Large intestine (tissue), 3 donors: ENCODE measurements at regions not wholly inside any gene's neighbourhood (a gene's known extent, or its start where the extent isn't known, plus 50 kb on each side); places are given as distances from the start of the nearest gene placed in this dataset.
"Not testable (repeated sequence)": the region's sequence is repeated elsewhere in the genome, so short reads cannot be mapped to it uniquely, and the experiment has no call there.

Experiments used
- DNase-seq, 2 donors: peaks; one replicate each; pipeline versions ENCODE4 v3.0.0 to v3.0.0-alpha.2; 2013
- H3K27ac ChIP-seq: one replicate; pipeline ENCODE4 v1.5.1; 2013; ENCODE audit warnings: low read length
- H3K27me3 ChIP-seq: 2 replicates; pipeline ENCODE4 v1.6.1; 2013; ENCODE audit warnings: low read length; ENCODE audit not compliant: control insufficient read depth, insufficient read depth
- H3K36me3 ChIP-seq: 2 replicates; pipeline ENCODE4 v1.6.1; 2013; ENCODE audit warnings: low read length; ENCODE audit not compliant: control insufficient read depth, insufficient read depth
- H3K4me1 ChIP-seq: one replicate; pipeline ENCODE4 v1.6.1; 2013; ENCODE audit warnings: low read length; ENCODE audit not compliant: control insufficient read depth, insufficient read depth
- H3K4me3 ChIP-seq: one replicate; pipeline ENCODE4 v1.5.1; 2013; ENCODE audit warnings: low read length
- H3K9me3 ChIP-seq: one replicate; pipeline ENCODE4 v1.6.1; 2013; ENCODE audit warnings: mild to moderate bottlenecking, low read depth, low read length, moderate library complexity; ENCODE audit not compliant: control insufficient read depth
- WGBS: methylation state at CpG from one replicate; pipeline ENCODE4 v1.1.5; 2013; ENCODE audit warnings: low lambda C conversion rate; ENCODE audit not compliant: insufficient coverage; 5-methylcytosine and 5-hydroxymethylcytosine counted together

GRCh38 chrX:142898164-142898563, 127.6 kb upstream of the SPANXN4 start:
- H3K4me3 ChIP-seq, result no peak overlapping the region
- no peak overlapping the region for H3K27ac ChIP-seq
- H3K9me3 ChIP-seq, result no peaks in the 10 kb centered on the region
- H3K27me3 ChIP-seq, result no peaks in the 10 kb centered on the region
- no peaks in the 10 kb centered on the region for H3K36me3 ChIP-seq
- WGBS, result no CpG with 5 or more reads among the region's 1 CpG
- H3K4me1 ChIP-seq, result no peaks in the 10 kb centered on the region
- DNase-seq, result no peak

GRCh38 chrX:142923201-142923600, 102.5 kb upstream of the SPANXN4 start:
- no peak overlapping the region for H3K27ac ChIP-seq
- no peak for DNase-seq
- H3K27me3 ChIP-seq, result no peaks in the 10 kb centered on the region
- H3K9me3 ChIP-seq, result no peaks in the 10 kb centered on the region
- no peaks in the 10 kb centered on the region for H3K36me3 ChIP-seq
- no CpG with 5 or more reads among the region's 2 CpGs for WGBS
- H3K4me1 ChIP-seq, result no peaks in the 10 kb centered on the region
- H3K4me3 ChIP-seq, result no peak overlapping the region

GRCh38 chrX:142938793-142939192, 86.9 kb upstream of the SPANXN4 start:
- no peak for DNase-seq
- Histone ChIP-seq H3K27me3 (no peaks in the 10 kb centered on the region), H3K9me3 (no peaks in the 10 kb centered on the region), H3K4me3 (no peak overlapping the region), H3K27ac (no peak overlapping the region), H3K4me1 (no peaks in the 10 kb centered on the region), H3K36me3 (no peaks in the 10 kb centered on the region)
- no CpG with 5 or more reads among the region's 3 CpGs for WGBS

- not testable (repeated sequence) for H3K4me1 ChIP-seq, H3K36me3 ChIP-seq, DNase-seq, H3K27ac ChIP-seq, H3K4me3 ChIP-seq, H3K27me3 ChIP-seq, H3K9me3 ChIP-seq
- WGBS, result no CpG with 5 or more reads among the region's 27 CpGs
These were observed 53.5 kb upstream of the SPANXN4 start for GRCh38 chrX:142972147-142972809.
